ENCODE measurements at regions not wholly inside any gene's neighbourhood (a gene's known extent, or its start where the extent isn't known, plus 50 kb on each side); places are given as distances from the start of the nearest gene placed in this dataset.

GRCh38 chr7:110157631-110158362 is 933.1 kb upstream of the LRRN3 start:
- H3K4me3 ChIP-seq (ENCODE audit: low read depth, low read length), result no peak overlapping the region
- no peak for TF ChIP-seq CTCF (IDR thresholded peaks at IDR 0.05; ENCODE audit: borderline replicate concordance, insufficient read depth, low read depth, low read length)

- no peak overlapping the region for H3K4me3 ChIP-seq (ENCODE audit: low read depth, low read length)
- TF ChIP-seq CTCF (IDR thresholded peaks at IDR 0.05; ENCODE audit: borderline replicate concordance, insufficient read depth, low read depth, low read length), result no peak
Observed at GRCh38 chr7:110168010-110168409, 922.9 kb upstream of the LRRN3 start.

GRCh38 chr7:110170841-110171240 is 920.1 kb upstream of the LRRN3 start:
- no peak overlapping the region for H3K4me3 ChIP-seq (ENCODE audit: low read depth, low read length)
- no peak for TF ChIP-seq CTCF (IDR thresholded peaks at IDR 0.05; ENCODE audit: borderline replicate concordance, insufficient read depth, low read depth, low read length)

GRCh38 chr7:110177463-110177862 is 913.5 kb upstream of the LRRN3 start:
- no peak overlapping the region for H3K4me3 ChIP-seq (ENCODE audit: low read depth, low read length)
- TF ChIP-seq CTCF (IDR thresholded peaks at IDR 0.05; ENCODE audit: borderline replicate concordance, insufficient read depth, low read depth, low read length), result no peak

GRCh38 chr7:110179037-110179436 is 911.9 kb upstream of the LRRN3 start:
- H3K4me3 ChIP-seq (ENCODE audit: low read depth, low read length), result no peak overlapping the region
- no peak for TF ChIP-seq CTCF (IDR thresholded peaks at IDR 0.05; ENCODE audit: borderline replicate concordance, insufficient read depth, low read depth, low read length)

GRCh38 chr7:110181768-110182167 is 909.2 kb upstream of the LRRN3 start:
- no peak overlapping the region for H3K4me3 ChIP-seq (ENCODE audit: low read depth, low read length)
- TF ChIP-seq CTCF (IDR thresholded peaks at IDR 0.05; ENCODE audit: borderline replicate concordance, insufficient read depth, low read depth, low read length), result no peak

GRCh38 chr7:110186334-110186733 is 904.6 kb upstream of the LRRN3 start:
- TF ChIP-seq CTCF (IDR thresholded peaks at IDR 0.05; ENCODE audit: borderline replicate concordance, insufficient read depth, low read depth, low read length), result no peak
- no peak overlapping the region for H3K4me3 ChIP-seq (ENCODE audit: low read depth, low read length)

All from GM12875 (cell line).